ENCODE measurements at regions not wholly inside any gene's neighbourhood (a gene's known extent, or its start where the extent isn't known, plus 50 kb on each side); places are given as distances from the start of the nearest gene placed in this dataset.

GRCh38 chr21:15425049-15425448 lies 304.7 kb upstream of the USP25 start:
- TF ChIP-seq CTCF (IDR thresholded peaks at IDR 0.05) (no peak), POLR2AphosphoS5 (IDR thresholded peaks at IDR 0.05) (no peak), POLR2A (IDR thresholded peaks at IDR 0.05) (no peak)

Measured in suprapubic skin (tissue), 4 donors.